ENCODE measurements at regions not wholly inside any gene's neighbourhood (a gene's known extent, or its start where the extent isn't known, plus 50 kb on each side); places are given as distances from the start of the nearest gene placed in this dataset.
"Not testable (repeated sequence)": the region's sequence is repeated elsewhere in the genome, so short reads cannot be mapped to it uniquely, and the experiment has no call there.

DNA sequence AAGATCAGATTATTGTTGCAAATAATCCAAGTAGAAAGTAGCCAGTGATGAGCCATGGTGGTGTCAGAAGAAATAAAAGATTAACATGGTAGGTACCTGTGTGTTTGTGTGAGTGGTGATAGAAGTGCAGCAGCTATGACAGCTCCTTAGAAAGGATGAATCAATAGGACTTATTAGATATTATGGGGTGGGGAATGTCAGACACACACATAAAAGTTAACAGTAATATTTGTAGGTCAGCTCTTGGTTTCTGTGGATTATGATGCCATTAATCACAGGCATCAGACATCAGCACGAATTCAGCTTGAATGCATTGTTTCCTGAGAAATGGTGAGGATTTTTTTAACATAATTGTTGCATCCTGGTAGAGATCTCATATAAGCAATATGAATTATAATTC, 695.7 kb downstream of the CENPC start:
- no peak for DNase-seq (ENCODE audit: low read depth in 2 of 3, low spot score in 2 of 3)

DNA sequence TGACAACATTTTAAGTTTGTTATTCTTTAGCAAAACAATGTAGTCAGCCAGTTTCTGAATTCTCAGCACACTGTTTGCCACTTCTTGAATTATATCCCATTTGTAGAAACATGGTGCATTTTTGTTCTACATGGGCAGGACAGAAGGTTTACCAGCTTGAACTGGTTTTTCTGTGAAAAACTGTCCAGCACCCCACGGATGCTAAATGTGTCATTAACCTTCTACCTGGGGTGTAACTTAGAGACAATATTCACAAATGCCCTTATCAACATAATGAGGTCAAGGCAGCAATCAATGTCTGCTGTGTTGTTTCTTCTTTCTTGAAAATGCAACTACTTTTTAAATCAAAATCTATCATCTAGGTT, 702.6 kb downstream of the CENPC start:
- no peak for DNase-seq (ENCODE audit: low read depth in 2 of 3, low spot score in 2 of 3)

DNA sequence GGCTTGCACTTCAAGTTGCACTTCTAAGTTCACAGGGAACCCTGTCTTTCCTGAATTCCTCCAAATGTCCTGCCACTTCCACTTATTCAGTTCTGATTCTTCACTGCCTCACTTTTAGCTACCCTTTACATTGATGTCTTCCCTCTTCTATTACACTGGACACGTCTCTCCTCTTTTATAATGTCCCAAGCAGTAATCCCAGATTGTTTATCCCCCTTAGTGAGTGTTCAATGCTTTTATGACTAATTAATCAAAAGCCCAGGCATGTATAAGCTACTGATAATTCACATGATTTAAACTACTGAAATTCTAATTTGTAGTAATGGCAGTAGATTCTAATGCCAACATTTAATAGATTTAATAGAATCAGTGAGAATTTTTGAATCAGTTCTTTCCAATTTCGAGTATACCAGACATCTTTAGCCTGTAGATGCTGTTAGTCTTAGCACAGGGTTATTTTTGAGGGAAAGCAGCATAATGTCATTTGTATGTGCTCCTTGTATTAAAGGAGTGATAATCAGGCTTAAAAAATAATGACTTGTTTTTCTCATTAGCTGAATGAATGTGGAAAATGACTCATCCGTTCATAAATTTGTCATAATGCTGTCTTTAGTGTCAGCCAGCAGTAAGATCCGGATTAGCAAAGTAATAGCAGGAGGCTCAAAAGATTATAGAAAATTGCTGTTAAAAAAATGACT, 703.1 kb downstream of the CENPC start:
- DNase-seq (ENCODE audit: low read depth in 2 of 3, low spot score in 2 of 3): no peak

DNA sequence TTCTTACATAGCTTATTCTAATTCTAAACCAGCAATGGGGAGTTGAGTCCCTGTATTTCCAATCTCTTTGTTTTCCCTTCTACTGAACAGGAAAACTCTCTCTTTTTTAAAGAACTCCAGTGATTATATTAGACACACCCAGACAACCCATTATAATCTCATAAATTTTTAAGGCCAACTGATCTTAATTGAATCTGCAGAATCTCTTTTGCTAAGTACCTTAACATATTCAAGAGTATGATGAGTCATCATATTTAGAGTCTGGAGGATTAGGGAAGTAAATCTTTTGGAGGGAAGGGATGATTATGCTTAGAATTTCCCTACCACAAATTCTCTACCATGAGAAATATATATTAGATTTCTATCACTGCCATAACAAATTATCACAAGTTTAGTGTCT, 705.1 kb downstream of the CENPC start:
- no peak for DNase-seq (ENCODE audit: low read depth in 2 of 3, low spot score in 2 of 3)

DNA sequence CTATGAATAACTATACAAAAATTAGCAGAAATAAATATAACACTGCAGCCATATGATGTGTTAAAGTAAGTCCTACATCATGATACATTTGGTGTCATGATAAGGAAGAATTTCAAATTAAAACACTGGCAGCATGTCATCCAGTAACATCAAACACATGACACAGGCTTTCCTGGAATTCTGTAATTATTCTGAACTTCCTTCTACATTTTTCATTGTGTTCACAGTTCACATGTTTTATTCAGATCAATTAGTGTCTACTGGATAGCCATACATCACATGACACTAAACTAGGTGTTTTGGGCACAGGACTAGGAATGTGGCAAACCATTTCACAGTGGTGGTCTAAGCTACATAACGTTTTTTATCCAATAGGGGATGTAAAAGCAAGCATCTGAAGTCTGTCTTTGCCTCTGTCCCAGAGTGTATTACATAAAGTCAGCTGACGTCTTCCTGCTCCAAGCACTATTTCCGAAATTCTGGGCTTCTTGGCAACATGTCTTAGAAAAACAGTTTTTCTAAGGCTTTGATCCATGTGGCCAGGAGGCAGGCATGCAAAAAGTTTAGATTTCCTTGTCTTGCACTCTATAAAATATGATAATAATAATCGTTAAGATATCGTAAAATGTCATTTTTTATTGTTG, 707.9 kb downstream of the CENPC start:
- DNase-seq (ENCODE audit: low read depth in 2 of 3, low spot score in 2 of 3): no peak

DNA sequence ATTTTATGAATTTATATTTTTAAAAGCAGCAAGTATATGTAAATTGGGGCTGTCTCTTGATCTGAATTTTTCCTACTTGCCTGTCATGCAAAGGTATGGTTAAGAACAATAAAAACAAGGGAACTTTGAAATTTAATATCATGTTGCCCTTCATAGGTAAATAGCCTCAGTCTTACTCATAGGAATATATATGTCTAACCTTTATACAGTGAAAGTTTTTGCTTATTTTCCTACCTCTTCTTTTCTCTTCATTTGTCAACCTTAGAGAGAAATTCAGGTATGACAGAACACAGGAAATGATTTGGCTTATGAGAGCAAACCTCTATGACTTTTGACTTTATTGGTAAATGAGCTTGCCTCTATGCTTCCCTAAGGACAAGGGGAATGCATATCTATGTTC, 716.0 kb downstream of the CENPC start:
- no peak for DNase-seq (ENCODE audit: low read depth in 2 of 3, low spot score in 2 of 3)

DNA sequence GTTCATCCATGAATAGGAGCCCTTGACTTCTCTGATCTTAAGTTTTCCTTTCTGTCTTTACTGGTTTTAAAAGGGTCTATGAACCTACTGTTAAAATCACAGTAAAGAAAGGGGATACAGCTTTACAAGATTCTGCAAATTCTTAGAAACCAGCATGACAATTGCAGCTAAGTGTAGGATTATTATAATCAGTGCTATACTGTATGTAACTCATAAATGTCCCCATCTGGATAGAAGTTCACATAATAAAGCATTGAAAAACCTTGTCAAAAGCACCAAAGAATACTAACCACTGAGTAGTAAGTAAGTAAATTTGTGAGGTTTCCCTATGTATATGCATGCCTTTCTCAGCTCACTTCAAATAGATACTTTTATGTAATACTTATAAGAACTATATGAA, 724.6 kb downstream of the CENPC start:
- no peak for DNase-seq (ENCODE audit: low read depth in 2 of 3, low spot score in 2 of 3)

DNA sequence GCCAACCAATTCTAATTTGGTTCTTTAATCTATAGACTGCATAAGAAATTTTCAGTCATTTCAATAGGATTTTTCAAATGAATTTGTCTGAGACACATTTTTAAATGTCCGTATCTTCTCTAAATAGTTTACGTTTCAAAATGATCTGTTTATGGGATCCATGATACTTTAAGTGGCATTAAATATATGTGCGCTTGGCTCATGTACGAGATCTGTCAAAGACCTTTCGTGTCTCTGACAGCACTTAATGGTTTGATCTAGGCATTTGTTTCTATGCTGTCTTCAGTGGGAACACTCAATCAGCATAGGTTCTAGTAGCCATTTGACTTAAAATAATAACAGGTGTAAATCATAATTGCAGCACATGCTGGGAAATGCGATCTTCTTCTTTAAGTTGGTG, 731.0 kb downstream of the CENPC start:
- DNase-seq (ENCODE audit: low read depth in 2 of 3, low spot score in 2 of 3): no peak

DNA sequence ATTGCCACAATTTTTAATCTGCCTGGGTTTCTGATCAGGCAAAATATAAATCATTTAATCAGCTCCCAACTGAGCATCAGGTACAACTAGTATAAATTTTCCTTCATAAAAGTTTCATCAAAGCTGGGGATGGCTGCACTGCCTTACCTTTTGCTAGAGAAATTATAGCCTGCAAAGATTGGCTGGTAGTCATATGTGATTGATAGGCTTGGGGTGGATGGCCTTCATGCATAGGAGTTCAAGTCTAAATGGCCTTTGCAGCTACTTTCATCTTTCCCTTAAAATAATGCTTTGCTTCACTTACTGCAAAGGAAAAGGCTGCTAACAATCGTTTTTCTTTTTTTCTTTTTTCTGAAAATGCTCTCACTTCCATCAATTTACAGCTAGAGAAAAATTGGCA, 739.7 kb downstream of the CENPC start:
- no peak for DNase-seq (ENCODE audit: low read depth in 2 of 3, low spot score in 2 of 3)

DNA sequence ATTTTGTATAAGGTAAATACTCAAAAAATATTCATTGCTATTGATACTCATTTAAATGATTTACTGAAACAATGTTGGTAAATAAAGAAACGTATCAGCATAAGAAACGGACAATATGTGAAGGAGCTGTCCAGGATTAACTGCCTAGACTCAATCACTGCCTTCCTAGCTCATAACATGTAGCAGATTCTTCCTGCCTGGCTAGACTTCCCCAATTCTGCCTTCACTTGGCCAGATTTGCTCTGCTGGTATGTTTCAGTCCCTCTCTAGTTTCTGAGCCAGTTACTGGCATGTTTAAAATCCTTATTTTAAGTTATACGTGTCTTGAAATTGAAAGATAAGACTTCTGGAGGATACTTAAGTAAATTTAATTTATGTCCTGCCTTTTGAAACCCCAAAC, 740.3 kb downstream of the CENPC start:
- DNase-seq (ENCODE audit: low read depth in 2 of 3, low spot score in 2 of 3): no peak

DNA sequence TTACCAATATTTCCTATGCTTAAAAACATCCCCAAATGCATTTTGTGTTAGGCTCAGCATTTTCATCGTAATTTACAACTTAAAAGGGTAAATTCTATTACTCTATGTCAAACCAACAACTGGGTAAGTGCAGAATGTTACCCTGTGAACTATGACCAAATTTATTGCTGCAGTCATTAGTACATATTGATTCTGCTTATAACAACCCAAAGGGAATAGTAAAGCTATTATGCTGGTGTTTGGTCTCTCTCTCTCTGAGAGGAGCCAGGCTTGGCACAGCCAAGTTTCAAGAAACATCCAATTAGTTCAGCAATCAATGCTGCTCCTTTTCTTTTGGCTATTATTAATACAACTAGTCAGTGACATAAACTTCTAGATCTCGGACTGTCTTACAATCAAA, 747.7 kb downstream of the CENPC start:
- no peak for DNase-seq (ENCODE audit: low read depth in 2 of 3, low spot score in 2 of 3)

DNA sequence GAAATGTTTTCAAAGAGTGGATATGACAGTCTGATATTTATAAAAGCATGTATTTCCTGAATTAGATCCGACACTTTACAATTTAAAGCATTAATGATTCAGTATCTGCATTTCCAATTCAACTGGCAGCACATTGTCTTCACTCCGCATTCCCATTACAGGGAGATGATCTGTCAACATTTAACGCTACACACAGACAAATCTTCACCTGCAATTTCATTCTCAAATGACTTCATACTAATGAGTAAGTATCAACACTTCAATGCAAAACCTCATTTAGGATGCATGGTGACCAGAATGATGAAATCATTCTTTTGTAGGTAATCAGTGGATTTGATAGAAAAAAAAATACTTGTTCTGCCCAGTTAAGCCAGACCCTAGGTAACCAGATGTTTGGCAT, 749.6 kb downstream of the CENPC start:
- no peak for DNase-seq (ENCODE audit: low read depth in 2 of 3, low spot score in 2 of 3)

DNA sequence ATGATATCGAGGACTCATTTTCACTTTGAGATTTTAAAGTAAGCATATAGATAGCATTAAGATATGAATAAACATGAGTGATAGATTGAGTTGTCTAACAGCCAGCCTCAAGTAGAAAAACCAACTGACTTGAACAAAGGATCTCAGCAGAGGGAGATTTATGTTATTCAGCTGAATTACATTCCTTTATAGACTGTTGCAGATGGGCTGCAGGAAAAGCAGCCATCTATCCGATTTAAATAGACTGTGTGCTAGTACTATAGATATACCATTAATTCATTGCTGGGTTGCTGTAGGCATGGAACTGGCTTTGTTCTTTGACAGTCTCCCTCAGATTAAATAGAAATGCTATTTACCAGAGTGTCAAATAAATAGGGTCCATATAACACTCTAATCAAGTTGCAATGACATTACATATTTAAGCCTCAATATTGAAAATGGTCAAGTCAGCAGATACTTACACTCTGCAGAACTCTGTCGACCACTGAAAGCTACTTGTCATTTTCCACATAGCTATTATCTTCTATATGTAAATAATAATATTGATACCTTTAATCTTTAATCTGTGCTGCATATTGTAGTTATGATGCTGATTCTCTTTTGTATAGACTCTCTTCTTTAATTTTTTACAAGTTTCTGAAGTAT, 750.8 kb downstream of the CENPC start:
- no peak for DNase-seq (ENCODE audit: low read depth in 2 of 3, low spot score in 2 of 3)

DNA sequence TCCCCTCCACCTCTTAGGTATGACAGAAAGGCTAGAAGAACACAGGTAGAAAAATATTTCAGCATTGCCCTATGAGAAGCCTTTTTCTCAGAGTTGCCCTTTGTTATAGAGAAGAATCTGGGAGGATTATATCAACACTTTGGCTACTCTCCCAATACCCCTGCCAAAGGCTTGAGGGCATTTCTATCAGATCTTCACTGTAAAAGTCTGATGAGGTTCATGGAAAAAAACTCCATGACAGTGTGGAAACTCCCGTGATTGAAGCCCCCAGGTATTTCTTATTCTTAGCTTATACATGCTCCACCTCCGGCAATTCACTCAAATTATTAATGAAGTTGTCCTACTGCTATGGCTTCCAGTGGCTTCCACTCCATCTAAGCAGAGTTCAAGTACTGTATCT, 753.6 kb downstream of the CENPC start:
- no peak for DNase-seq (ENCODE audit: low read depth in 2 of 3, low spot score in 2 of 3)

DNA sequence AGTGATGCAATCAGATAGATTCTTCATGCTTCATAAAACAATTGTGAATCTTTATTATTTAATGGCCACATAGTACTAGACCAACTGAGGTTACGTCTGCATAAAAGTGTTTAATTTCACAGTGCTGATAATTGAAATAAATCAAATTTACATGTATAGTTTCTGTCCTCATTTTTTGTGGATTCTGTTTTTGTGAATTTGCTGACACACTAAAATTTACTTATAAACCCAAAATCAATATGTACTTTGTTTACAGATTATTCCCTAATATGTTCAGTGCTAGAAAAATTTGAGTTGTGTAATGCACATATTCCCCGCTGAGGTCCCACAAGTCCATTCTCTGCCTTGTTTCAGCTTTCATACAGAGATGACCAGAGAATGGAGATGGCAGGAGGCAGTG, 759.8 kb downstream of the CENPC start:
- no peak for DNase-seq (ENCODE audit: low read depth in 2 of 3, low spot score in 2 of 3)

DNA sequence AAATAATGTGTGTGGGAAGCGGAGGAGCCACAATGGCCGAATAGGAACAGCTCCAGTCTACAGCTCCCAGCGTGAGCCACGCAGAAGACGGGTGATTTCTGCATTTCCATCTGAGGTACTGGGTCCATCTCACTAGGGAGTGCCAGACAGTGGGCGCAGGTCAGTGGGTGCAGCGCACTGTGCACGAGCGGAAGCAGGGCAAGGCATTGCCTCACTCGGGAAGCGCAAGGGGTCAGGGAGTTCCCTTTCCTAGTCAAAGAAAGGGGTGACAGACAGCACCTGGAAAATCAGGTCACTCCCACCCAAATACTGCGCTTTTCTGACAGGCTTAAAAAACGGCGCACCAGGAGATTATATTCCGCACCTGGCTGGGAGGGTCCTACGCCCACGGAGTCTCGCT, 762.6 kb downstream of the CENPC start:
- not testable (repeated sequence) for DNase-seq (ENCODE audit: low read depth in 2 of 3, low spot score in 2 of 3)

DNA sequence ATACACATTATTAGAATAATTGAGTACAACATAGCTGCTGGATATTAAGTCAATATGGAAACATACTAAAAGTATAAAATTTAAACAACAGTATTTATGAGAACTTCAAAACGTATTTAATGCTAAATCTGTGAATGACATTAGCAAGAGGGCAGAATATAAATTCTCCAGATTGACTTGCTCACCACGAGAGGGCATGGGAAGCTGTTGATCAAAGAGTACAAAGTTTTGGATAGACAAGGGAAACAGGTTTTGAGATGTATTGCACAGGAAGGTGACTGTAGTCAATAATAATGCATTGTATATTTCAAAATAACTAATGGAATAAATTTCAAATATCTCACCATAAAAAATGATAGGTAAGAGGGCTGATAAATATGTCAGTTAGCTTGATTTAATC, 768.2 kb downstream of the CENPC start:
- no peak for DNase-seq (ENCODE audit: low read depth in 2 of 3, low spot score in 2 of 3)

DNA sequence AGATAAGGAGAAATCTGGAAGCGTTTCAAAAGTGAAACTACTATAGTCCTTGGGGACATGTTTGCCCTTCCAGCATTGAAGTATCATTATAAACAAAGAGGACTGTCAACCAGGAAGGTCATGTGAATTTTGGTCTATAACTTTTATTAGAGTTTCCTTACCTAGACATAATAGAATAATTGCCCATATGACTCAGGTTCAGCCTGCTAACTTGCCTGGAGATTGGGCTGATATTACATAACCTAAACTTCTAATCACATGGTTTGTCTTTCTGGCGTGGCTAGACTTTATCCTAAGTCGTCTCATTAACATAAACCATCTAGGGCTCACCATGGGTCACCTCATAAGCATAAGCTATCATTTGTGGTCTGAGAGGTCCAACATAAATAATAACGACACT, 775.9 kb downstream of the CENPC start:
- DNase-seq (ENCODE audit: low read depth in 2 of 3, low spot score in 2 of 3): no peak

DNA sequence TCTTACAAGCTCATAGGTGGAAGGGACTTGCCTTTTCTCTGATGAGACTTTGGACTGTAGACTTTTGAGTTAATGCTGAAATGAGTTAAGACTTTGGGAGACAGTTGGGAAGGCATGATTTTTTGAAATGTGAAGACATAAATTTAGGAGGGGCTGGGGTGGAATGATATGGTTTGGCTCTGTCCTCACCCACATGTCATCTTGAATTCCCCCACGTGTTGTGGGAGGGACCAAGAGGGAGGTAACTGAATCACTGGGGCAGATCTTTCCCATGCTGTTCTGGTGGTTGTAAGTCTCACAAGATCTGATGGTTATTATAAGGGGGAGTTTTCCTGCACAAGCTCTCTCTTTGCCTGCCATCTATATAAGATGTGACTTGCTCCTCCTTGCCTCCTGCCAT, 777.9 kb downstream of the CENPC start:
- DNase-seq (ENCODE audit: low read depth in 2 of 3, low spot score in 2 of 3): no peak

DNA sequence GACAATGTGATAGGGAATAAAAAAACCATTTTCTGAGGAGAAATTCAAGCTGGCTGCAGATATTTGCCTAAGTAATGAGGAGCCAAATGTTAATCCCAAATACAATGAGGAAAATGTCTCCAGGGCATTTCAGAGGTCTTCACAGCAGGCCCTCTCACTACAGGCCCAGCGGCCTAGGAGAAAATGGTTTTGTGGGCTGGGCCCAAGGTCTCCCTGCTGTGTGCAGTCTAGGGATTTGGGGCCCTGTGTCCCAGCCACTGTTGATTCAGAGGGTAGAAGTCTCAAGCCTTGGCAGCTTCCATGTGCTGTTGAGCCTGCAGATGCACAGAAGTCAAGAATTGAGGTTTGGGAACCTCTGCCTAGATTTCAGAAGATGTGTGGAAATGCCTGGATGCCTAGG, 778.7 kb downstream of the CENPC start:
- DNase-seq (ENCODE audit: low read depth in 2 of 3, low spot score in 2 of 3): no peak

DNA sequence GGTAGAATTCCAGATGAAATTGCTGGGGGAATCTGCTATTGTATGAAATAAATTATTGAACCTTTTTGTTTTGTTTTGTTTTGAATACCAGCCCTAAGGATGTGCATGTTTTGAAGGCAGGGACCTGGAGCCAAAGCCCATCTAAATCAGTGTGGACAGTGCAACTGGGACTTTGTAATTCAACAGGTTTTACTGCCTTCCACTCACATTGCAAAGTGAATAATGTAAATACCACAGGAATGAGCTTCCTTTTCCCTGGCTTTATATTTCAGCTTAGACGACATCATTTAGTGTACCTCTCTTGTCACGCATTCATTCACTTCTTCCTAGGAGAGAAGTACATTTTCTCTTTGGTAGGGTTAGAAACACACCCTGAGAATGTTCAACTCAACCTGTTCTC, 795.0 kb downstream of the CENPC start:
- DNase-seq (ENCODE audit: low read depth in 2 of 3, low spot score in 2 of 3): no peak

DNA sequence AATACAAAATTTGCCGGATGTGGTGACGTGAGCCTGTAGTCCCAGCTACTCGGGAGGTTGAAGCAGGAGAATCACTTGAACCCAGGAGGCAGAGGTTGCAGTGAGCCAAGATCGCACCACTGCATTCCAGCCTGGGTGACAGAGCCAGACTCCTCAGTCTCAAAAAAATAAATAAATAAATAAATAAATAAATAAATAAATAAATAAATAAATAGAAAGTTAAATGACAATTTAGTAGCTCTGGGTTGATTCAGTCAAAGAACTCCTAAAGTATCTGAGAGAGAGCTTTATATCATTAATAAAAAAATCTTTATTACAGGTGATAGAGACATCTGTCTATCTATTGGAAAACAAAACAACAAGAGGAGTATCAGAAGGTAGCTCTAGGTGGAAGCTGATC, 798.4 kb downstream of the CENPC start:
- DNase-seq (ENCODE audit: low read depth in 2 of 3, low spot score in 2 of 3): not testable (repeated sequence)

DNA sequence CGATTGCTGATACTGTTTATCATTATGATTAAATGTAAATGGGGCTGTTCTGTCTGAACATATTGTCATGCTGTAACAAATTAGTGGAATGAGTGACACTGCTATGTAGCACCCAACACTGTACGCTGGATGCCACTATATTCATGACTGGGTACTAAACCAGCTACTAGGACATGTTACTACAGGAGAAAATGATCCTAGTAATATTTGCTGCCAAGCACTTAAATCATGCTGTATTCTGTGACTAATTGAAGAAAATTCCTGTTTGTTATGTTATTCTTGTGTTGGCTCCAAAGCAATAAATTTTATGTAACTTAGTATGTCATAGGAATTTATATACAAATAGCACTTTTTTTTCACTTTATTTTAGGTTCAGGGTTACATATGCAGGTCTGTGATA, 804.2 kb downstream of the CENPC start:
- DNase-seq (ENCODE audit: low read depth in 2 of 3, low spot score in 2 of 3): no peak

Data from activated CD8-positive, alpha-beta memory T cell treated with anti-CD3 and anti-CD28 coated beads for 48 hours (primary cell).